Choroid plexus epithelial cell (primary cell): ENCODE measurements at regions not wholly inside any gene's neighbourhood (a gene's known extent, or its start where the extent isn't known, plus 50 kb on each side); places are given as distances from the start of the nearest gene placed in this dataset.

Experiments
- DNase-seq: peaks from one replicate; pipeline ENCODE4 v3.0.0-alpha.2; 2010; ENCODE audit warnings: low read depth
- H3K4me3 ChIP-seq: 2 replicates; pipeline ENCODE4 v1.5.1; 2011; ENCODE audit warnings: low read depth, mild to moderate bottlenecking, control low read depth, low read length, moderate library complexity
- CTCF ChIP-seq: conservative IDR thresholded peaks from 2 replicates; pipeline ENCODE4 v1.5.1; 2011; ENCODE audit warnings: low read depth, mild to moderate bottlenecking, control low read depth, inconsistent platforms, low read length, moderate library complexity

- TF ChIP-seq CTCF = no peak
- H3K4me3 ChIP-seq = no peak overlapping the region
These were observed 437.6 kb upstream of the AGA start for GRCh38 chr4:177879851-177880250.

GRCh38 chr4:177895136-177895535 lies 452.9 kb upstream of the AGA start:
- DNase-seq = no peak
- H3K4me3 ChIP-seq = no peak overlapping the region
- no peak for TF ChIP-seq CTCF

More at GRCh38 chr4:177879851-177880250, 437.6 kb upstream of the AGA start:
- DNase-seq = no peak

GRCh38 chr4:177901786-177902185 lies 459.5 kb upstream of the AGA start:
- no peak for DNase-seq
- TF ChIP-seq CTCF = no peak
- H3K4me3 ChIP-seq = no peak overlapping the region

GRCh38 chr4:177902386-177902785 lies 460.1 kb upstream of the AGA start:
- no peak for DNase-seq
- H3K4me3 ChIP-seq = no peak overlapping the region
- TF ChIP-seq CTCF = no peak

GRCh38 chr4:177907736-177908424 lies 465.6 kb upstream of the AGA start:
- no peak overlapping the region for H3K4me3 ChIP-seq
- no peak for TF ChIP-seq CTCF
- DNase-seq = no peak

- no peak overlapping the region for H3K4me3 ChIP-seq
- DNase-seq = no peak
- TF ChIP-seq CTCF = no peak
These were observed 479.5 kb upstream of the AGA start for GRCh38 chr4:177921715-177922114.

GRCh38 chr4:177923888-177924287 lies 481.7 kb upstream of the AGA start:
- H3K4me3 ChIP-seq = no peak overlapping the region
- no peak for TF ChIP-seq CTCF
- no peak for DNase-seq
